ENCODE measurements at regions not wholly inside any gene's neighbourhood (a gene's known extent, or its start where the extent isn't known, plus 50 kb on each side); places are given as distances from the start of the nearest gene placed in this dataset.

- TF ChIP-seq CTCF (optimal IDR thresholded peaks at IDR 0.05 in 1 of 3, IDR thresholded peaks at IDR 0.05 in 1 of 3, conservative IDR thresholded peaks at IDR 0.05 in 1 of 3; ENCODE audit: extremely low read depth in 1 of 3, insufficient read depth in 2 of 3, low read length in 3 of 3) (no peak), EZH2 (IDR thresholded peaks at IDR 0.05; ENCODE audit: low read length) (no peak)
These were observed 557.4 kb upstream of the RAB6C start for GRCh38 chr2:129422028-129422427.
